Suprapubic skin (tissue), 4 donors: ENCODE measurements at regions not wholly inside any gene's neighbourhood (a gene's known extent, or its start where the extent isn't known, plus 50 kb on each side); places are given as distances from the start of the nearest gene placed in this dataset.

Experiments used
- CTCF ChIP-seq, 2 donors: fragments of 200-600 bp in 1 of 2; fragments of 450-650 bp in 1 of 2; sonication (generic) in 1 of 2; IDR thresholded peaks; one replicate each; pipeline ENCODE4 v1.5.1; 2016 to 2019; ENCODE audit warnings: antibody characterized with exemption in 2 of 2, mild to moderate bottlenecking in 1 of 2, moderate library complexity in 1 of 2
- EP300 ChIP-seq: sonication (generic); formaldehyde crosslinking; IDR thresholded peaks from one replicate; pipeline ENCODE4 v1.6.1; 2017; ENCODE audit warnings: antibody characterized with exemption
- POLR2A ChIP-seq, 2 donors: fragments of 450-650 bp; IDR thresholded peaks; one replicate each; pipeline ENCODE4 v1.6.1; 2017; ENCODE audit warnings: antibody characterized with exemption in 2 of 2, mild to moderate bottlenecking in 2 of 2, moderate library complexity in 2 of 2
- POLR2AphosphoS5 ChIP-seq, 3 donors: sonication (generic); formaldehyde crosslinking; IDR thresholded peaks; one replicate each; pipeline ENCODE4 v1.6.1; 2017; ENCODE audit warnings: antibody characterized with exemption in 3 of 3

DNA sequence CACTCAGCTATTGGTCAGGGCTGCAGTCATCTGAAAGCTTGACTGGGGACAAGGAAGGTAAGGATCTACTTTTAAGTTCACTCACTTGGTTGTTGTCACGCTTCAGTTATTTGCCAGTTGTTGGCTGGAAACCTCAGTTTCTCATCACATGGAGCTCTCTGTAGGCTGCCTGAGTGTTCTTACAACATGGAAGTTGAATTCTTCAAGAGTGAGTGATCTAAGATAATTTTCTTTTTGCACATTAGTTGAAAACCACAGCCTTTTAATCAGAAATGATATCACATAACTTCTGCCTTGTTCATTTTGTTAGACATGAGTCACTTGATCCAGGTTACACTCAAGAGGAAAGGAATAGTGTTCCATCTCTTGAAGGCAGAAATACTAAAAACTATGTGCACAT lies 552.7 kb downstream of the RAPGEF2 start:
- TF ChIP-seq CTCF (IDR thresholded peaks at IDR 0.05) (no peak), EP300 (no peak), POLR2A (IDR thresholded peaks at IDR 0.05) (no peak), POLR2AphosphoS5 (IDR thresholded peaks at IDR 0.05) (no peak)
